ENCODE measurements at regions not wholly inside any gene's neighbourhood (a gene's known extent, or its start where the extent isn't known, plus 50 kb on each side); places are given as distances from the start of the nearest gene placed in this dataset.
A peak's percentile ranks its signal among the peaks of the same experiment; 100 is the strongest.

DNA sequence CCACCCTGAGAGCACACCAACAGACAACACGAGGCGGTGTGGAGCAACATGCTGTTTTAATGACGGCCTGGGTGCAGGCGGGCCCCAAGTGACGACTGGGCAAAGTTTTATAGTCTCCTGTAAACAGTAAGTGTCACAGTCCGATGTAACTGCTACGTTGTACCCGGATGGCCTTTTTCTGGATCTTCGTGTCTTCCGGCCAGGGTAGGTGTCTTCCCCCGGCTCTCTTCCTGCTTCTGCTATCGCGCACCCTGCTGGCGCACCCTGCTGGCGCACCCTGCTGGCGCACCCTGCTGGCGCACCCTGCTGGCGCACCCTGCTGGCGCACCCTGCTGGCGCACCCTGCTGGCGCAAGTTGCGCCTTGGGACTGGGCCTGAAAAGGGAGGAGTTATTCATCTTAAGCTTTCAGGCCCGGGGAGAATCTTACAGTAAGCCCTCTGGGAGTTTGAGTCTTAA is 143.0 kb upstream of the TARS1 start:
- DNase-seq = no peak

DNA sequence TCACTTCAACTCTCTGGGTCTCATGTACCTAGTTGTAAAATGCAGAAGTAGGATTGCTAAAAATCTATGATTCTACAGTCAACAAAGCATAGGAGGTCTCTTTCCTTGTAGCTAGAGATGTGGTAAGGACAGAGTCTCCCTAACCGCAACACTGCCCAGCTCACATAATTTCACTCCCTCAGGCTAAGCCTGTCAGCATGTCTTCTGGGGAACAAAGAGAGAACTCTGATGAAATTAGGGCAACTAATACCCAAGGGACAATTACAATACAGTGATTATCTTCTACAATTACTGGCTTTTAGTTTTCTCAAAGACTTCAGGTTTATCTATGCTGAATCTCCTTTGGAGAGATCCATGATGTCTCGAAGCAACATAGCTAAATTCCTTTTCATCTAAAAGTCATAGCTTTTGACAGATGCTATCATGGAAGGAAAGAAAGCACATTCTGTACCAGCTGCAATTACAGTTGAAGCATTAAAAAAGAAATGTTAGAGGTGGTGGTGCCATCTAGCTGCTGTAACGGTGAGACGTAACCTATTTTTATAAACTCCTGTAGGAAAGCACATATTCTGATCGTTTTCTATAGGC is 141.1 kb upstream of the TARS1 start:
- no peak for DNase-seq

DNA sequence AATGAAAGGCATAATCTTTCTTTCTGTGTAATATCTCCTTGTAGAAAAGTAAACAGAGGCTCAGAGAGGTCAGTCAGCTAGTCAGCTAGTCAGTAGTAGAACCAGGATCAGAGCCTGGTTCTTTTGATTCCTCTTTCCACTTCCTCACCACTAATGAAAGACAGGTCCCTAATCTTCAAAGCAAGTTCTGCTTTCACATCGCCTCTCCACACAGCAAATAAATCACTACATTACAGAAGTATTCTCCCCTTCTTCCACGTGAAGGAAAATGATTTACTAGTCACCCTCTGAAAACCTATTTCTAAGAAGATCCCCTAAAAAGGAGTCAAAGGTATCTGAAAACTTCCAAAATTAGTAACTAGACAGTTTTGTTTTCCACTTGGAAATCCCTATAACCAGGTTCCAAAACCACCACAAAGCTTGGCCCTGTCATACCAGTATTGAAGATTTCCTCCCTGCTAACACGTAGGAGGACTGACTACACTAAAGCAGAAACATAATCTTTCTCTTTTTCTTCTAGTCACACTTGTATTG is 140.5 kb upstream of the TARS1 start:
- no peak for DNase-seq

DNA sequence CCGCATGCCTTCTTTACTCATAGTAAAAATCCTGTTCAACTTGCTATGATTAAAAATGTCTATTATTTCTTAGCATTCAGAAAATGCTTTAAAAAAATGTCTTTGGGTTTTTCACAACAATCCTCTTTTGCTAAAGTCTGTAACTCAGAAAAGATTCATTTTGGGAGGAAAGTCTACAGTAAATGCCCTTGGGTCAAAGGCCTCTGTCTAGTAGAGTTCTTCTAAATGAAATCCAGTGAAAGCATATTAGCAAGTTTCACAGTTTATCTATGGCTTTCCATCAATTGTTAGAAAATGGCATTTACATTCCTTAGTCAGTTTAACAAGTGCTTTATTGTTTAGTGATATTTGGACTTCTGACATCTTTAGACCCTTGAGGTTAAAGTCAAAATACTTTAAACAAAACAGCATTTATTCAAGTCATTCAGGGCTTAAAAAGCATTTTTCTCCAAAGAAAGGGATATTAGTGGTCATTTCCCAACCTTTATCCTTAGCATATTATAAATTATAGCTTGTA is 137.1 kb upstream of the TARS1 start:
- no peak for DNase-seq

DNA sequence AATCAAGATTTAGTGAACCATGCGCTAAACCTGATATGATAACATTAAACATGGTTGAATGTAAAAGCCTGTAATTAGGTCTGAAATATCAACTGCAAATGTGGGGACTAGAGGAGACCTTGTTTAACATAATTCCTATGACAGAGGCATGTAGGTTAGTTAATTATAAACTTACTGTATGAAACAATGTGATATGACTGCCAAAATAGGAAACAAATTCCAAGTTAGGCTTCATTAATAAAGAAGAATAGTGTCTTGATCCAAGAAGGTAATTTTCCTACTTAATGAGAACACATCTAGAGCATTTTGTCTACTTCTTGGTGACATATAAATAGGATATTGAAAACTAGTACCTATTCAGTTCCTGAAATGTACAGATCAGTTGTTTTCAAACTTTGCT is 136.2 kb upstream of the TARS1 start:
- no peak for DNase-seq

DNA sequence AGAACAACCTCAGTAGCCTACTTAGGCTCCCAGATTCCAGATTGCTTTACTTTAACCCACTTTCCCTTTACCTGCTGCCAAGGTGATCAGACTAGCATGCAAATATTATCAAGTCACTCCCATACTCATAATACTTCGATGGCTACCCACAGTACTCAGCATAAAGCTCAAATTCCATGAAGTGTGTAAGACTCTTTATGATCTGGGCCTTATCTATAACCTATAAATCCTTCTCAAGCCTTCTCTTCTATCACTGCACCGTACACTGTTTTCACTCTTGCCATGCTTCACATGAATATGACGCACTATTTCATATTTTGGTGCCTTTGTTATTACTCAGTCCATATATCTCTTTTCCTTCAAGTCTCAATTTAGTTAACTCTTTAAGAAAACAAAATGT is 135.2 kb upstream of the TARS1 start:
- DNase-seq = no peak

DNA sequence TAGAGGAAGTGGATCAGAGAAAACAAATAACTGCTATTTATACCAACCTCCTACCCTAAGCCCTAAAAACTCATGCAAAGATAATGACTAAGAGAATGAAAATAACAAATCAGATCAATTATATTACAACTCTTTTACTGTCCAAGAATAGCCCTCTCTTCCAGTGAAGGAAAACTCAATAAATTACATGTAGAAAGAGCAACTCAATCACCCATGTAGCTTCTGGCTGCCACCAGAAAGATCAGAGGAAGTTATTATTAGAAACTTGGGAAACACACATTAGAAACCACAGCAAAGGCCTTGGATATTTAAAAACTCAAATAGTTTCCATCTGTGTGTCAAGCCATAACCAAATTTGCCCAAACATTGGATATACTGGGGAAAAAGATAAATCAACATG is 134.0 kb upstream of the TARS1 start:
- no peak for DNase-seq

DNA sequence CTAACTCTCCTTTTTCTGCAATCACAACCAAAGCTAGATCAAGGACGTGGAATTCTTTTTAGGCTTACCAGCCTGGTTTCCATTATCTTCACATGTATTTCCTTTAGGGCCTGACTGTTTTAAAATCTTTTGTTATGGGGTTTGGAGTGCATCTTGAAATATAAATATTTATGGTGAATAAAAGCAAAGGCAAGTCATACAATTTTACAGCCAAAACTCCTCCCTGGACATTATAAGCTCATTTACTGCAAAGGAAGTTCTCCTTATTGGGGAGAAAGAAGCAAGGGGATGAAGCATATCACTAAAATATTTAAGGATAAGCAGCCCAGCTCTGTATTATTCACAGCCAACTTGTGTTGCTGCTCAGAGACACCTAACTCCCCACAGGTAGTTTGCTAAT is 132.2 kb upstream of the TARS1 start:
- no peak for DNase-seq

DNA sequence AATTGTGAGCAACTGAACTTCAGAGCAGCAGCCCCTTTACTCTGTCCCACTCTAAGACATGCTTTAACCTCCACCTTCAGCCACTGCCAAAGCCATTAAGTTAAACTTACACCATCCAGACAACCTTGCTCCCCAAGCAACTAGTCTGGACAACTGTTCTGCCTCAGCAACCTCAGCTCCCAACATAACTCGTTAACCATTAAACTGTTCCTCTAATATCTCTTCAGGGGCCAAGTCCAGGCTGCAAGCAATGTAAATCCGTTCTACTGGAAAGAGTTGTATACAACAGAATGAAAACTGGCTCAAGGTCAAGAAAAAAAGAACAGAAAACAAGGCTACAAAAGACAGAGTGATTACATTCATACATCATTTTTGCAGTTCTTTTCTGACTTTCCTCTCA is 131.7 kb upstream of the TARS1 start:
- peak; percentile 63 for DNase-seq

DNA sequence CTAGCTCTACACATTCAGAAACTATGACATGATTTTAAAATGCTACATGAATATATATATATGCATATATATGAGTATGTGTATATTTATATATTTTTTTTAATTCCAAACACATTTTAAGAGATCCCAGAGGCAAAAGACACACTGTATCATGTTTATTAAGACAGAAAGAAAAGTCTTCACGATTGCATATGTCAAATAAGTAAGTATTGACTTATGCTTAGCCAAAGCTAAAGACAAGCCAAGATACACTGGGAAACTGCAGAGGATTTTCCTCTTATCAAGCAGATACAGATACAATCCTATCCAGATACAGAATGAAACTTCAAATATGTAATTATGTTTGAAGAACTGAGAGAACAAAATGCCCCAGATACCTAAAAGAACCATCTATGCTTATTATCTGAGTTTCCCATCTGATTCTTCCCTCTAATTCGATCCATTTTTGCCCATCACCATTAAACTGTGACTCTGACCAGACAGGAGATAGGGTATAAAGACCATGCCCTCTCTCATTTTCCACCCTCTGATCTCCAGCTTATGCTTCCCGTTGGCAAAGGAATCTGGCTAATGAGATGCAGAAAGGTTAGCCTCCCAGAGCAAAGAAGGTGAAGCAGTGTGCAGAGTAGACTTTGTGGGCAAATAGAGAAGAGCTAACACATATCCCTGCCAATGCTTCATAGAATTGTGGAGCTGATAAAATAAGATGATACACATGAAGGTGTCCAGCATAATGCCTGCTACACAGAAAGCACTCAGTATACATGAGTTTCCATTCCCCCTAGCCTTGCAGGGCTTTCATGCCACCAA is 131.0 kb upstream of the TARS1 start:
- no peak for DNase-seq

DNA sequence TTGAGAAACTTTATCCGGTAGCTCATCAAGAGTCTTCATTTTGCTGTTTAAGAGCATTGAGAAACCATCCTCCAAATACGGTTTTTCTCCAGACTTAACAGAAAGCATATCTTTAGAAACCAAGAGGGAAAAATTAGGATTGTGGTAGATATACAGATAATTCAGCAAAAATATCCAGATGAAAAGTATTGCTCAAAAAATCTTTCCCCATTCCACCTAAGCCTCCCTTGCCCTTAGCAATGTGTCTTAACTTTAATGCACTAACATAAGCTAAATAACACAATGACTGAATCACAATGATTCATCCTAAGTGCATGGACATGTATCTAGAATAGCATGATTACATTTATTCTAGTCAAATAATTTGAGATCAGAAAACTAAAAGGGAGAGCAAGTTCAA is 130.3 kb upstream of the TARS1 start:
- DNase-seq = no peak

DNA sequence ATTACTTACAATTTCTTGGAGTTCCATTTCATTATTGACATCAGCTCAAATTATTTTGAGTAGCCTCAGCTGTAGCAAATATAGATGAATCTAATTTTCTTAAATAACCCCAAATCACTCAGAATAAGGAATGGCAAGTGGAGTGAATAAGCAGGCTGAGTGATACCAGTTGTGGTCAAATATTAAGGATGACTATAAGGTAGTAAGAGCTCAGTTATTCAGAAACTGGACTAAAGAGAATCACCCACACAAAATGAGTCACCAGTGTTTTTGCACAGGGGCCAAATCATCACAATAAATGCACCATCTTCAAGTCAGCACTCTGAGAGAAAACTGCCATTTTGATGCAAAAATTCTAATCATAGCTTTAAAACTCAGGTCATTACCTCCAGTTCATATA is 128.9 kb upstream of the TARS1 start:
- no peak for DNase-seq

DNA sequence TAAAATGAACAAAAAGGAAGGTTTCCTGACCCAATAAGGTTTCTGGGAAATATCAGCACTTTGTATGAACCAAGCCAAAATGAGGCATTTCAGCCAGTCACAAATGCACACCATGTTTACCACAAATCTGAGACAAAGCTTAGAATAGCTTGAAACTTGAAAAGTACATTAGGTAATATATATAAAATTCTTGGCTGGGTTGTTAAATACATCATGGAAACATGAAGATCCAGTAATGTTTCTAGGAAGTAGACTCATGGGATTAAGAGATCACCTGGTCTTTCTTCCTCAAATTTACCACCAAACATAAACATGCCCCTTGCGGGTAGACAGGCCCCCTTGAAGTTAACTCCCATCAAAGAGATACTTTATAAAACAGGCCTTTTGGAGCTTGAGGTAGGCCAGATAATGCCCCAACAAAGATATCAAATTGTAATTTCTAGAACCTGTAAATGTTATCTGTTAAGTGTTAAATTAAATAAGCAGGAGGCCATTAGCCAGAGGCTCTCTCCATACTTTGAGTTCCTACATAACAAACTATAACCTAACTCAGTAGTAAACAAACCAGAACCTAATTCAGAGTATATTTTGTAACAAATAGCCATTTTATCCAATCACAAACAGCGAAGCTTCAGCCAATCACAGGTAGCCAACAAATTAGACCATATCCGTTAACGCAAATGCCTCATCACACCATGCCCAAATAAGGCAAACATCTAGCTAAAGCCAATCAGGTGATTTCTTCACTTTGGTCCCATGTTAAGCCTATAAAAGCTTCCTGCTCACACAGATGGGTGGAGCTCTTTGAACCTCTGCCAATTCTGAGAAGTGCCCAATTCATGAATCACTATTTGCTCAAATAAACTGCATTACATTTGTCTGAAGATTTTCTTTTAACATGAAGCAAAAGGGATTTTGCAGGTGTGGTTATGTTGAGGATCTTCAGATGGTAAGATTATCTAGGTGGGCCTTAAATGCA is 127.9 kb upstream of the TARS1 start:
- DNase-seq = no peak

DNA sequence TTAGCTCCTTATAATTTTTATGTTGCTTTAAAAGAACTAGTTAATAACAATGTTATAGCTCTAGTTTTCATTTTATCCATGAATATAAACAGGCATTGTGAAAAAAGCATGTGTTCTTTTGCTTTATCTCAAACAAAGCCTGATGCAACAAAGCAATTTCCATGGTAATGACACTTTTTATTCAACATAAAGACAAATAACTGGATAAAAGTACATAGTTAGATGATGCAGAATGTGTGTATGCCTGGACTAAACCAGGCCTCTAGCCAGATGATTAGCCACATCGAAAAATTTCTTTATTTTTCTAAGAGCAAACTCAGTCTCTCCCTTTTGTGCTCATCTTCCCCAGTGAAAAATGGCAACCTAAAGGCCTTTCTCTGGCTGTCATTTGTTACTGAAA is 125.6 kb upstream of the TARS1 start:
- no peak for DNase-seq

DNA sequence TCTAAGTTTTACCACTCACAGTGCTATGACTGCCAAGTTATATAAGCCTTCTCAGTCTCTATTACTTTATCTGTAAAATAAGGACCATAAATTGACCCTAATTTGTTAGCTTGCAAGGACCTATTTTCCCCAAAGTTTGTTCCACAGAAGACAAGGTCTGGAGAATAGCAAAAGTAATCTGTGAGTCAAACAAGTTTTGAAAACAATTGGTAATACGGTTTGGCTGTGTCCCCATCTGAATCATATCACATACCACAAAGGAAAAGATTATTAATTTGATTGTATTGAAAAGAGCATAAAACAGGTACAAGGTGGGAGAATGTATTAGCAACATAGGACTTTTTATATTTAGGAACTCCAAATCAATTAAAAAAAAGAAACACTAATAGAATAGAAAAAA is 124.0 kb upstream of the TARS1 start:
- DNase-seq = no peak

DNA sequence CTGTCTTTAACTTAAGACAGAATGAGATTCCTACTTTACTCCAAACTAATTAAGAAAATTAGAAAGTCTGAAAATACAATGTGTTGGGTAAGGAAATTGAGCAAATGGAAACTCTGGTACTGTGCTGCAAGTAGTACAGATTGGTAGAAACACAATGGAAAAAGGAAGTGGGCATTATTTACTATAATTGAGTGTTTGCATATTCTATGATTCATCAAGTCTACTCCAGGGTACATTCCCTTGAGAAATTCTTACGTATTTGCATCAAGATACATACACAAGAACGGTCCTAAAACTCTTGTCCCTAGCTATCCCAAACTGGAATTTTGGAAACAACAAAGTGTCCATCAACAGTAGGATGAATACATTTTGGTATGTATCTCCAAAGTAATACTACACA is 123.5 kb upstream of the TARS1 start:
- no peak for DNase-seq

DNA sequence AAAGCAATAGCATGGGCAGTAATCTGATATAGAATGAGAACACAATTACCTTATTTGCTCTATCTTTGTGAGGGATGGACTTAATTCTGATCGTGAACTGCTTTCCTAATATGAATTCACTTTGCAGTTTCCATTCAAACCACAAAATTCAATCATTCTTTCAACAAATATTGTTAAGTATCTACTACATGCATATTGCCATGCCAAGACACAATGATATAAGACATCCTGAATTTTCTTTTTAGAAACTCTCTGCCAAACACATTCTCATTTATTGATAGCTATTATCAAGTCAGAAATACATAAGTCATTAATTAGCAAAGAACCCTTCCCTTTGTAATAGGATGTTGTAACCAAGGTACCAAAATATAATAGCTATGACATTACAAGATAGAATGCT is 121.6 kb upstream of the TARS1 start:
- DNase-seq = no peak

DNA sequence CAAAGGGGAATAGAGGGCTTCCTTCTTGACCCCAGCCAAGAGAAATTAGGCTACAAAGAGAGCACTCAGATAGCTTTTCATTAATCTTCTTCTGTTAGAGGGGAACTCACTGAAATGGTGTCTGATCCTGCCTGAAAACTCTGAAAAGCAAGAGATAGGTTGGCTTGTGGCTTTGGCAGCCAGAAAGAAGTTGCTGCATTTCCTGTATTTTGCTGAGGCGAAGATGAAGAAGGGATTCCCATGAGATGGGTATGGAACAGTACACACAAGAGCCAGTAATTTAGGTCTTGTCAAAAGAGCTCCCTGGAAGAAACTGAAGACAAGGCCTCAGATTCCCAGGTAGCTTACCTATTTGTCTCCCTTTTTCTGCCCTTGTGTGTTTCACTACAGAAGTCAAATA is 120.9 kb upstream of the TARS1 start:
- DNase-seq = no peak

DNA sequence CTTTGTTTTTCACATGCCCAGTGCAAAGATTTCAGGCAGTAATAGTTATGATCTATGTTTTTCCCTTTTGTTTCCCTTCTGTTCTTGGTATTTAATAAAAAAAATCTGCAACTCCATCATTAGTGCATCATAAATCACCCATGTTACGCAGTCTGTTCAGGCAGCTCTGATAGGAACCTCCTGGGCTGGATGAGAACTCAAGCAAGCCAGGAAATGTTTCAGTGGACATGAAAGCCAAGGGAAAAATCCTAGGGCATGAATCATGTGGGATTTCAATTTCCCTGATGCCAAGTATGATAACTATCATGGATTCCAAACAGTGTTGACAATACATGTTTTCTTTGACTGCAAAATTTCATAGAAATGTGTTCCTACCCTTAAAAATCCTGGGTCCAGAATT is 119.7 kb upstream of the TARS1 start:
- no peak for DNase-seq

DNA sequence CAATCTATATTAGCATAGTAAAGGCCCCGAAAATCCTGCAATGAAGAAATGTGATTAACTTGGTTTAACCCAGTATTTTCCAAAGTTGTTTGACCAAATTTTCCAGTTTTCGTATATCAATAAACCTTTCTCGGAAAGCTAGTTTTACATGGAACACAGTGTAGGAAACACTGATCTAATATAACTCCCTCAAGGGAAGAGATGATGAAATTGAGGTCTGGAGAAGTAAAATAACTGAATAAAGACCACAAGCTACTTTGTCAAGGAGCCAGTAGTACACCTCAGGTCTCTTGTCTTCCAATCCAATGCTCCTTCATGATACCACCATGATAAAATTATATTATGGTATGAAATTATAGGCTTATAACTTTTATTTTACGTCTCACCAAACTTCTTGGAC is 118.1 kb upstream of the TARS1 start:
- no peak for DNase-seq

DNA sequence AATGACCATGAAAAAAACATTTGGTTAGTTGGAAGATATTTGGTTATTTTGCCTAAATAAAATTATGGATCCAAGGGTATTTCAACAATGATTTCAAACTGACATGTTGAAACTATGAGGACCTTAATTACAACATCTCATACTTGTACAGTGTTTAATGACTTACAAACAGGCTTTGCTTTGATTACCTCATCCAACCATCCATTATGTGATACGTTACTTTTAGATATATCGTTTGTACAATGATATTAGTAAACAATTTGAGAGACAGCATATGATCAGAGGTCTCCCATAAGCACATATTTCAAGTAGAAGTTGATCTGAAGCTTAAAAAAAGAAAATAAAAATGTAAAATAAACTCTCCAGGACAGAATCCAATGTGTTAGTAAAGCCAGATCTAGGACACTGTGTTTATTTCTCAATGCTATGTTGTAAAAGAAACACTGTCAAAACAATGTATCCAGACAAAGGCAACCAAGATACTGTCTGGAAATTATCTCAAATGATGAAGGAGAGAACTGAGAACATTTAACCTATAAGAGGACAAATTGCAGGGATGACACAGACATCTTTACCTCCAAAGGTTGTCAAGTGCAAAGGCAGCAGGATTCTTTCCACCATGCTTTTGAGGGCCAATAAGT is 116.0 kb upstream of the TARS1 start:
- no peak for DNase-seq

DNA sequence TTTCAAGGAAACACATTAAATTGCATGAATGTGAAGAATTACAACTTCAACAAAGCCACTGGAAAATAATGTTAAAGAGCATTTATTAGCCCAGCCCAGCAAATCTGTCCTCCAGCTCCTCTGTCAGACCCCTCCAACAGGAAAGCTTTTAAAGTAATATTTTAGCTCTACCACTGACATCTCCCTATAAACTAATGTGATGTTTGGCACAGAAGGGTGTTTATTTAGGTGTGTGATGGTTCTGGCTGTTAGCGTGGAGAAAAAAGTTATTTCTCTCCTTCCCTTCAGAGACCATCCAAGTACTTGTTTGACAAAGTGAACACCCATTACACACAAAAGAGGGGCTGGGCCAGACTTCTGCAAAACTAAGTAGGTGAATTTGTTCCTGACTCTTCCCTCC is 111.9 kb upstream of the TARS1 start:
- DNase-seq = no peak

Data from left kidney (tissue), 1 donor.